ENCODE measurements at regions not wholly inside any gene's neighbourhood (a gene's known extent, or its start where the extent isn't known, plus 50 kb on each side); places are given as distances from the start of the nearest gene placed in this dataset.
"Not testable (repeated sequence)": the region's sequence is repeated elsewhere in the genome, so short reads cannot be mapped to it uniquely, and the experiment has no call there.

- RAD21 ChIA-PET (ENCODE audit: low non-redundant PET in 1 of 2, low total read pairs in 2 of 2, uncharacterized antibody in 2 of 2, unreplicated experiment in 2 of 2); H3K4me3 ChIP-seq (replicated peaks in 1 of 2; ENCODE audit: low read depth in 1 of 2, low read length in 2 of 2); H4K20me1 ChIP-seq (ENCODE audit: insufficient read depth): not testable (repeated sequence)
Observed at GRCh38 chr7:85249787-85250186, 62.9 kb upstream of the SEMA3D start.

GRCh38 chr7:85239109-85239508 is 52.3 kb upstream of the SEMA3D start:
- no peaks in the 10 kb centered on the region for H3K9me2 ChIP-seq (ENCODE audit: insufficient read depth)
- no peaks in the 10 kb centered on the region for H3K36me3 ChIP-seq (ENCODE audit: control insufficient read depth in 1 of 2, insufficient read depth in 2 of 2, low read length in 2 of 2)
- ChIA-PET POLR2A (no interaction called here), CTCF (no interaction called here), RAD21 (ENCODE audit: low non-redundant PET in 1 of 2, low total read pairs in 2 of 2, uncharacterized antibody in 2 of 2, unreplicated experiment in 2 of 2) (no interaction called here)
- H3K4me1 ChIP-seq (ENCODE audit: control insufficient read depth in 1 of 2, insufficient read depth in 2 of 2, low read length in 2 of 2), result no peaks in the 10 kb centered on the region
- no peak overlapping the region for H3K4me3 ChIP-seq (replicated peaks in 1 of 2; ENCODE audit: low read depth in 1 of 2, low read length in 2 of 2)
- no peak overlapping the region for H3K27ac ChIP-seq (ENCODE audit: low read depth, low read length)
- no peaks in the 10 kb centered on the region for H3K79me2 ChIP-seq (ENCODE audit: insufficient read depth, low read length)
- H3K27me3 ChIP-seq (ENCODE audit: insufficient read depth, low read length), result 0 out of 2 replicates have a peak, but pooled peaks cover 4% of the 10 kb centered on the region
- BruUV-seq (replicated peaks), result no TSS peak
- DNase-seq (ENCODE audit: low read depth, low spot score) (no peak), ATAC-seq (no peak)
- H3K4me2 ChIP-seq (ENCODE audit: low read length), result no peak overlapping the region
- no peak overlapping the region for H2AFZ ChIP-seq (ENCODE audit: low read depth, low read length, poor library complexity, severe bottlenecking)
- intact Hi-C loops (cut with micrococcal nuclease), result no loop called here
- TF ChIP-seq CBX3 (IDR thresholded peaks at IDR 0.05; ENCODE audit: low read depth), result no peak
- TF ChIP-seq REST (IDR thresholded peaks at IDR 0.05; ENCODE audit: low read depth), result no peak
- no peak for TF ChIP-seq ELF1 (IDR thresholded peaks at IDR 0.05; ENCODE audit: borderline replicate concordance, low read depth)
- no peak for TF ChIP-seq CEBPB (IDR thresholded peaks at IDR 0.05; ENCODE audit: low read depth)
- TF ChIP-seq ZBTB33 (IDR thresholded peaks at IDR 0.05; ENCODE audit: extremely low read depth, insufficient replicate concordance, low read length), result no peak
- no peak for TF ChIP-seq POLR2A (IDR thresholded peaks at IDR 0.05; ENCODE audit: borderline replicate concordance, extremely low read depth, insufficient read depth, insufficient read length)
- TF ChIP-seq POLR2AphosphoS5 (IDR thresholded peaks at IDR 0.05; ENCODE audit: low read depth, low read length), result no peak
- TF ChIP-seq CTCF (IDR thresholded peaks at IDR 0.05 in 2 of 3, conservative IDR thresholded peaks at IDR 0.05 in 1 of 3; ENCODE audit: borderline replicate concordance in 1 of 3, insufficient read depth in 1 of 3, low read depth in 2 of 3, low read length in 2 of 3), result no peak
- no peak for TF ChIP-seq SRF (IDR thresholded peaks at IDR 0.05; ENCODE audit: low read depth)
- no peak for TF ChIP-seq YY1 (IDR thresholded peaks at IDR 0.05; ENCODE audit: extremely low read depth, insufficient replicate concordance, low read depth, low read length)
- no peak for TF ChIP-seq SP1 (IDR thresholded peaks at IDR 0.05; ENCODE audit: low read depth)
- H4K20me1 ChIP-seq (ENCODE audit: insufficient read depth), result no peaks in the 10 kb centered on the region
- no peak overlapping the region for H3K9ac ChIP-seq (ENCODE audit: low read length)
- H3K9me3 ChIP-seq (ENCODE audit: control insufficient read depth in 1 of 2, insufficient read depth in 1 of 2, low read depth in 1 of 2, low read length in 2 of 2), result no peaks in the 10 kb centered on the region

More at GRCh38 chr7:85249787-85250186, 62.9 kb upstream of the SEMA3D start:
- POLR2A ChIA-PET; ATAC-seq; H2AFZ ChIP-seq (ENCODE audit: low read depth, low read length, poor library complexity, severe bottlenecking); H3K9me2 ChIP-seq (ENCODE audit: insufficient read depth); H3K4me2 ChIP-seq (ENCODE audit: low read length); H3K36me3 ChIP-seq (ENCODE audit: control insufficient read depth in 1 of 2, insufficient read depth in 2 of 2, low read length in 2 of 2); H3K4me1 ChIP-seq (ENCODE audit: control insufficient read depth in 1 of 2, insufficient read depth in 2 of 2, low read length in 2 of 2); H3K27me3 ChIP-seq (ENCODE audit: insufficient read depth, low read length); H3K9me3 ChIP-seq (ENCODE audit: control insufficient read depth in 1 of 2, insufficient read depth in 1 of 2, low read depth in 1 of 2, low read length in 2 of 2); intact Hi-C loops (cut with micrococcal nuclease); H3K27ac ChIP-seq (ENCODE audit: low read depth, low read length); CTCF ChIA-PET; DNase-seq (ENCODE audit: low read depth, low spot score); H3K79me2 ChIP-seq (ENCODE audit: insufficient read depth, low read length); BruUV-seq (replicated peaks); H3K9ac ChIP-seq (ENCODE audit: low read length): not testable (repeated sequence)
